Ovary (tissue), 3 donors: ENCODE measurements at regions not wholly inside any gene's neighbourhood (a gene's known extent, or its start where the extent isn't known, plus 50 kb on each side); places are given as distances from the start of the nearest gene placed in this dataset.

Experiments used
- EP300 ChIP-seq: sonication (generic); formaldehyde crosslinking; IDR thresholded peaks from one replicate; pipeline ENCODE4 v1.6.1; 2017; ENCODE audit warnings: antibody characterized with exemption
- POLR2A ChIP-seq: fragments of 450-650 bp; IDR thresholded peaks from one replicate; pipeline ENCODE4 v1.6.1; 2017; ENCODE audit warnings: antibody characterized with exemption, mild to moderate bottlenecking, moderate library complexity
- TF ChIP-seq, protein P1 (sequence below), 3 donors: fragments of 450-650 bp in 2 of 3; fragments of 200-600 bp in 1 of 3; IDR thresholded peaks; one replicate each; pipeline versions ENCODE4 v1.5.1 to v1.8.0; 2016 to 2022; ENCODE audit warnings: antibody characterized with exemption in 3 of 3, mild to moderate bottlenecking in 1 of 3
- donor health status: DM: no; HTN: no; CAD: no.

- TF ChIP-seq, protein P1, sequence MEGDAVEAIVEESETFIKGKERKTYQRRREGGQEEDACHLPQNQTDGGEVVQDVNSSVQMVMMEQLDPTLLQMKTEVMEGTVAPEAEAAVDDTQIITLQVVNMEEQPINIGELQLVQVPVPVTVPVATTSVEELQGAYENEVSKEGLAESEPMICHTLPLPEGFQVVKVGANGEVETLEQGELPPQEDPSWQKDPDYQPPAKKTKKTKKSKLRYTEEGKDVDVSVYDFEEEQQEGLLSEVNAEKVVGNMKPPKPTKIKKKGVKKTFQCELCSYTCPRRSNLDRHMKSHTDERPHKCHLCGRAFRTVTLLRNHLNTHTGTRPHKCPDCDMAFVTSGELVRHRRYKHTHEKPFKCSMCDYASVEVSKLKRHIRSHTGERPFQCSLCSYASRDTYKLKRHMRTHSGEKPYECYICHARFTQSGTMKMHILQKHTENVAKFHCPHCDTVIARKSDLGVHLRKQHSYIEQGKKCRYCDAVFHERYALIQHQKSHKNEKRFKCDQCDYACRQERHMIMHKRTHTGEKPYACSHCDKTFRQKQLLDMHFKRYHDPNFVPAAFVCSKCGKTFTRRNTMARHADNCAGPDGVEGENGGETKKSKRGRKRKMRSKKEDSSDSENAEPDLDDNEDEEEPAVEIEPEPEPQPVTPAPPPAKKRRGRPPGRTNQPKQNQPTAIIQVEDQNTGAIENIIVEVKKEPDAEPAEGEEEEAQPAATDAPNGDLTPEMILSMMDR (IDR thresholded peaks at IDR 0.05), result no peak
- TF ChIP-seq POLR2A (no peak), EP300 (no peak)
Observed at GRCh38 chr6:22421198-22421597, 124.4 kb upstream of the PRL start.
